ENCODE measurements at regions not wholly inside any gene's neighbourhood (a gene's known extent, or its start where the extent isn't known, plus 50 kb on each side); places are given as distances from the start of the nearest gene placed in this dataset.
"Not testable (repeated sequence)": the region's sequence is repeated elsewhere in the genome, so short reads cannot be mapped to it uniquely, and the experiment has no call there.

DNA sequence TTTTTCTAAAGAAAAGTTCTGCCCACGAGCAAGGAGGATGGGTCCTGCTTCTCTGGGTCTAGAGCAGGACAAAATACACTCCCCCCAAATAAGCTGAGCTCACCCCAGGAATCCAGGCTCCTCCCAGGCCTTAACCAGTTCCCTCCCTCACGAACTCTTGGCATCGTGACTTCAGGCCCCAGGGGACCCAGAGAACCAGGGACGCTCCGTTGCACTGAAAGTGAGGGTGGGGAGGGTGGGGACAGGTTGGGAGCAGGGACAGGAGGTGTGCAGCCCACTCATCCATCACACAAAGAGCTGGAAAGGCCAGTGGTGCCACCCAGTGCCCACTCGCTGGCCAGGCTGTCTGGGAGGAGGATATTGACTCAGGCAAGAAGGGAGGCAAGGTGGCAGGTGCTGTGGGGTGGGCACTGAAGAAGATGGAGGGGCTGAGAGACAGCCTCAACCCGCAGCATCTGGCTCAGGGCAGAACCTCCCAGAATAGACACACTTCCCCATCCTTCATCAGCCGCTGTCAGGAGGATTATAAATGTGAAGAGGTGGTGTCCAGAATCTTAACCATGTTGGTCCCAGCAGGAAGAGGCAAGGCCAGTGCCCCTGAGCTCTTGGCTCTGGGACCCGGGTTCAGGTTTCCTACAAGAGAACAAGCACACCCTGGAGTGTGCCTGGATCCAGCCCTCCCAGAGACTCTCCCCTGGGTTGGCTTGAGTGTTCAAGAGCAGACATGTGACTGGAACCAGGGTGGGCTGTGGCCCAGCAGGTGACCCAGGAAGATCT is 67.9 kb upstream of the RPL38 start:
- DNase-seq (ENCODE audit: low read depth) = no peak

GRCh38 chr17:74137416-74137815 is 66.1 kb upstream of the RPL38 start:
- DNase-seq (ENCODE audit: low read depth) = no peak

- no peak for DNase-seq (ENCODE audit: low read depth)
Measured at GRCh38 chr17:74139120-74139519, 64.4 kb upstream of the RPL38 start.

DNA sequence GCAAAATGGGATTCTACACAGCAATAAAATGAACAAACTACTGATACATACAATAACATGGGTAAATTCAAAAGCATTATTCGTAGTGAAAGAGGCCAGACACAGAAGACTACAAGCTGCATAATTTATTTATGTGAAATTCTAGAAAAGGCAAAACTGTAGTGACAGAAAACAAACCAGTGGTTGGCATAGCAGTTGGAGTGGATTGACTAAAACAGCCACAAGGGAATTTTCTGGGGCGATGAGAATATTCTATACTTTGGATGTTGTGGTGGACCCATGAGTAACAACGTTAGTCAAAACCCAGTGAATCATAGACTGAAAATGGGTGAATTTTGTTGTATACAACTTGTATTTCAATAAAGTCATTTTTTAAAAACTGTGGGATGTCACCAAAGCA is 63.2 kb upstream of the RPL38 start:
- DNase-seq (ENCODE audit: low read depth) = no peak

- no peak for DNase-seq (ENCODE audit: low read depth)
Measured at GRCh38 chr17:74141612-74142011, 61.9 kb upstream of the RPL38 start.

DNA sequence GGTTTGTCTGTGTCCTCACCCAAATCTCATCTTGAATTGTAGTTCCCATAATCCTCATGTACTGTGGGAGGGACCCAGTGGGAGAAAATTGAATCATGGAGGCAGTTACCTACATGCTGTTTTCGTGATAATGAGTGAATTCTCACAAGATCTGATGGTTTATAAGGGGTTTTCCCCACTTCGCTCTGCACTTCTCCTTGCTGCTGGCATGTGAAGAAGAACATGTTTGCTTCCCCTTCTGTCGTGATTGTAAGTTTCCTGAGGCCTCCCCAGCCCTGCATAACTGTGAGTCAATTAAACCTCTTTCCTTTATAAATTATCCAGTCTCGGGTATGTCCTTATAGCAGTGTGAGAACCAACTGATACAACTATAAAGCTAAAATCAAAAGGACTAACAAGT is 60.2 kb upstream of the RPL38 start:
- not testable (repeated sequence) for DNase-seq (ENCODE audit: low read depth)

DNA sequence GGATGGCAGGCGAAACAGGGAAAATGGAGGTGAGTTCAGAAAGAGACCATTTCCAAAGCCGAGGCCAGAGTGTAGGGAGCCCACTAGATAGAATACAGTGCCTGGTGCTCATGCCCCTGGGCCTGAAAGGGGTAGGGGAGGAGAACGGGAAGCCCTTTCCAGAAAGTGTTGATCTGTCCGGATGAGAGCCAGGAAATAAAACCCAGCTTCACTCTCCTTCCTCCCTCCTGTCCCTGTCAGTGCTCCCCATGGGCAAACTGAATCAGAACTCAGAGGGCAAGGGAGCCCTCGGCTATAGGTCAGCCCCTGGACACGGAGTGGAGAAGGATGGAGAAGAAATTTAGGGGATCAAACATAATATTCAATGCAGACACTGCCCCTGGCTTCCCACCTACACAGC is 57.7 kb upstream of the RPL38 start:
- DNase-seq (ENCODE audit: low read depth) = no peak

DNA sequence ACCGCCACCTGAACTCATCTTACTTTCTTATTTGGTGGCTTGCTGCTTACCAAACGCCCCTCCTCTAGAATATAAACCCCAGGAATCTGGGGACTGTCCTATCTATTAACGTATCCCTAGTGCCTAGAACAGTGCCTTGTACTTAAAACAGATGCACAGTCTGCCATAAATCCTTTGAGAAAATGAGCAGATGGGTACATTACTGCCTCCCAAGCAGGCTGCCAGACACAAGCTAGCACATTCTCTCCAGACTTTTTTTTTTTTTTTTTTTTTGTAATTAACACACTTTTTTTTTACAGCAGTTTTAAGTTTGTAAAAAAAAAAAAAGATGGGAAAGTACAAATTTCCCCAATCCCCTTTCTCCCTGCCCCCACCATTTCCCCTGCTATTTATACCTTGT is 57.3 kb upstream of the RPL38 start:
- no peak for DNase-seq (ENCODE audit: low read depth)

DNA sequence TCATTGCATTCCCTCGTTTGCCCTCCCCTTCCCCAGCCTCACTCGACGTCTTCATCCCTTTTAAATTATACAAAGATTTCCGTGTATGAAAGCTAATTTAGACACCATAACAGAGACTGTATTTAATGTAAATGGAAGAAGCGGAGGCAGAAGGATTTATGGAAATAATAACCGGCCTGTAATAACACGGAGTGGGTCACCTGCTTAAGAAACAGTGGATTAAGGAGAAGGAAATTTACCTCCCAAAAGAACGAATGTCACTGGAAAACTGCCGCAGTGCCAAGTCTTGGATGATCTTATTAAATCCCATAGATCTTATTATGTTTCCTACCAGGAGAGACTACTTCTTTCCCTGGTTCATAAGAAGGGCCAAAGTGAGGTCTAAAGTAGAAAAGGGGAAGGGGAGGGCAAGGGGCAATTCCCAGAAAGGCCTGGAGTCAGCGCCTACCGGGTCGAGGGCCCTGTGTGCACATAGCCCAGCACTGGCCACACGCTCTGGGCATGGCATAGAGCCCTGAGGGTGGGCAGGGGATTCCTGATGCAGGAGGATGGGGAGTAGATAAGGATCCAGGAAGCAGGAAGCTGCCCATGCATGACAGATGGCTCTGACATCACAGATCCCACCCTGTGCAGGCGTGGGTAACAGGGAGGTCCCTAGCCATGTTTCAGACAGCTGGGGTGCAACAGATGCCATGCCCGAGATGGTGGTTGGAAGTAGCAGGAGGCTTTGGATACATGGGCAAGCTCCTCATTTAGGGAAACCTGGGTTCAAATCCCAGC is 56.2 kb upstream of the RPL38 start:
- DNase-seq (ENCODE audit: low read depth) = no peak

- no peak for DNase-seq (ENCODE audit: low read depth)
Measured at GRCh38 chr17:74147966-74148365, 55.5 kb upstream of the RPL38 start.

DNA sequence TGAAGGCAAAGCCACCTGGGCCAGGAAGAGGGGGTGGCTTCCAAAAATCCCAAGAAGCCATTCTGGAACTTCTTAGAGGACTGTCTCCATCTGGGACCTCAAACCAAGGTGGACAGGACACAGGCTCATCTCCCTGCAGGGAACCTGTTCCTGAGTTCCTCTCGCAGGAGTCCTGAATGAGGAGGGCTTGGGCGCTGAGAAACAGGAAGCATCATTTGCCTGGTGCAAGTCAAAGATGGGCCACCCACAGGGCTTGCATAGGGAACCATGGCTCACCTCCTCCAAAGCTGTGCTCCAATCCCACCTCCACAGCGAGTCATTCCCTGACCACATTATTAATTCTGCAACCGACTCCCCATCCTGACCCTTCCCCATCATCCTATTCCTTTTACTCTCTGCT is 55.0 kb upstream of the RPL38 start:
- DNase-seq (ENCODE audit: low read depth) = no peak

GRCh38 chr17:74148901-74149596 is 54.4 kb upstream of the RPL38 start:
- no peak for DNase-seq (ENCODE audit: low read depth)

DNA sequence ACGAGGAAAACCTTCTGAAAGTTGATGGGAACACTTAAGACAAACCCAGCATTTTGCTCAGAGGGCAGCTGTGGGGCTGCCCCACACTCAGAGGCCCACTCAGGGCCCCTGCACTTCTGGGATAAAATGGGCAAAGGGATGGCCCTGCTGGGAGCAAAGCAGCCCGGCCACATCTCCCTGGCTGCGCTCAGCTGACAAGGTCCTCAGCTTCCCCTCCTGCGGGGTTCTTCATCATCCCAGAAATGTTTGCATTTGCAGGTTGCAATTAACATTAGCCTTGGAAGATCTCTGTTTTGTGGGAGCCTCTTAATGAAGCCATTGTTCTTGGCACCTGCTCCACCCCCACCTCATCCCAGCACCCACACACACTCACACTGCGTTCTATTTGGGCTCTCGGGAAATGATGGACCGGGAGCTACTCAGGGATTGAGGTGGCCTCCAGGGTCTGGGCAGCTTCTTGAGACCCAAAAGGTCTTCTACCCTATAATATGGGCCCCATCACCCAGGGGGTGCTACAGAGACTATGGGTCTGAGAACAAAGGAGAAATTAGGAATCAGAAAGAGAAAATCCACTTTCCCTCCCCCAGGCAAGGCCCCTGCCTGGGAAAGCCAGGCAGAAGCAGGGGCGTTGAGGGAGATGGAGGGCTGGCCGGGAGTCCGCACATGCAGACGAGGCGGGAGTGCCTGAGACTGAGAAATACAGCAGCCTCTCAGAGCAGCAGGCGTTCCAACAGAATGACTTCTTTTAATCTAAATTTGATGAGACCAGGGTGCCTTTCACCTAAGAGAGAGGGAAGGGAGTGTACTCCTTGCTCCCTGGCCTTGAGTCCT is 53.7 kb upstream of the RPL38 start:
- DNase-seq (ENCODE audit: low read depth) = no peak

DNA sequence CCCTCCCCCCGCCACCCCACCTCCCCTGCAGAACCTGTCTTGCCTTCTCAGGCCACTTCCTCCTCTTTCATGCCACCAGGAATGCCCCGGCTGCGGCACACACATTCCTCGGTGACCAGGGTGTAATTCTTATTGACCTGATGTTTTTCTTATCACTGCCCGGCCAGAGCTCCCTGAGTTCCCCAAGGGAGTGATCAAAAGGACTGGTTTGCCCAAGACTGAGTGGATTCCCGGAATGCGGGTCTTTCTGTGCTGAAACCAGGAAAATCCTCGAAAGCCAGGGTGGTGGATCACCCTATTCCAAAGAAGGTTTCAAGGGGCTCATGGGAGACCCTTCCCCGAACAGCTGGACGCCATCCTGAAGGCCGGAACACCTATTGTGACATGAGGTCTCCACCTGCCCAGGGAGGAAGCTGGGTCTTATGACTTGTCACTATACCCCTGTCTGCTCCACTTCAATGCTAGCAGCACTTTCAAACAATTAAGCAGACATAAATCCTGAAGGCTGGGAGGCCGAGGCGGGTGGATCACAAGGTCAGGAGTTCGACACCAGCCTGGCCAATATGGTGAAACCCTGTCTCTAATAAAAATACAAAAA is 53.0 kb upstream of the RPL38 start:
- no peak for DNase-seq (ENCODE audit: low read depth)

GRCh38 chr17:74151551-74152315 is 51.7 kb upstream of the RPL38 start:
- DNase-seq (ENCODE audit: low read depth) = no peak

- DNase-seq (ENCODE audit: low read depth) = no peak
Measured at GRCh38 chr17:74152591-74153455, 50.7 kb upstream of the RPL38 start.

DNA sequence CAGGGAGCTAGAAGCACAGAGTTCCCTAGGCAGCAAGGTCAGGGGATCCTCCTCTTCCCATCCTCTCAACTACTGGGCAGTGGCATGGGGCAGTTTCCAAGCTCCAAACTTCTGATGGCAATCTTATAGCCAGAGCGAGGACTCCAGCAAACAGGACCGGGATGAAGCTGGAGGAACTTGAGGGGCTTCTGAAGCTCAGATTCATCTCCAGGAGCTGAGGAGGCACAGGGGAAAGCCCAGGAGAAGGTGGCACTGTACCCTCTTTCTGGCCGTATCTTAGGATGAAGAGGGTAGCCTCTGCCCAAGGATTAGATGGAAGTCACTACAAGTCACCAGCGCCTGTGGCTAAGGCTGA is 50.0 kb upstream of the RPL38 start:
- no peak for DNase-seq (ENCODE audit: low read depth)
